Hepatic stellate cell (primary cell): ENCODE measurements at regions not wholly inside any gene's neighbourhood (a gene's known extent, or its start where the extent isn't known, plus 50 kb on each side); places are given as distances from the start of the nearest gene placed in this dataset.
"Not testable (repeated sequence)": the region's sequence is repeated elsewhere in the genome, so short reads cannot be mapped to it uniquely, and the experiment has no call there.

Experiments
- DNase-seq: peaks from one replicate; pipeline ENCODE4 v3.0.0; 2011; ENCODE audit warnings: low spot score

GRCh38 chr14:86196471-86196870 lies 666.5 kb downstream of the FLRT2 start:
- no peak for DNase-seq

- DNase-seq: no peak
Measured at GRCh38 chr14:86193756-86194155, 663.8 kb downstream of the FLRT2 start.

- no peak for DNase-seq
Measured at GRCh38 chr14:86179980-86180379, 650.0 kb downstream of the FLRT2 start.

GRCh38 chr14:86168371-86168770 lies 638.4 kb downstream of the FLRT2 start:
- DNase-seq: no peak

GRCh38 chr14:86166541-86166940 lies 636.6 kb downstream of the FLRT2 start:
- no peak for DNase-seq

GRCh38 chr14:86153480-86153879 lies 623.5 kb downstream of the FLRT2 start:
- no peak for DNase-seq

GRCh38 chr14:86143248-86143647 lies 613.3 kb downstream of the FLRT2 start:
- DNase-seq: no peak

GRCh38 chr14:86141966-86142365 lies 612.0 kb downstream of the FLRT2 start:
- DNase-seq: no peak

- DNase-seq: no peak
Measured at GRCh38 chr14:86129426-86129825, 599.5 kb downstream of the FLRT2 start.

GRCh38 chr14:86124328-86124727 lies 594.4 kb downstream of the FLRT2 start:
- DNase-seq: no peak

- no peak for DNase-seq
Measured at GRCh38 chr14:86115972-86116371, 586.0 kb downstream of the FLRT2 start.

GRCh38 chr14:86110871-86111270 lies 580.9 kb downstream of the FLRT2 start:
- not testable (repeated sequence) for DNase-seq

GRCh38 chr14:86104691-86105265 lies 574.8 kb downstream of the FLRT2 start:
- no peak for DNase-seq

- DNase-seq: no peak
Measured at GRCh38 chr14:86094512-86094911, 564.6 kb downstream of the FLRT2 start.

- no peak for DNase-seq
Measured at GRCh38 chr14:86091811-86092210, 561.9 kb downstream of the FLRT2 start.

GRCh38 chr14:86088156-86088555 lies 558.2 kb downstream of the FLRT2 start:
- DNase-seq: no peak

- DNase-seq: no peak
Measured at GRCh38 chr14:86087377-86087776, 557.4 kb downstream of the FLRT2 start.

GRCh38 chr14:86086962-86087361 lies 557.0 kb downstream of the FLRT2 start:
- no peak for DNase-seq

GRCh38 chr14:86084097-86084496 lies 554.2 kb downstream of the FLRT2 start:
- DNase-seq: no peak

- DNase-seq: no peak
Measured at GRCh38 chr14:86083616-86084015, 553.7 kb downstream of the FLRT2 start.

GRCh38 chr14:86072116-86072894 lies 542.4 kb downstream of the FLRT2 start:
- no peak for DNase-seq

- DNase-seq: no peak
Measured at GRCh38 chr14:86066651-86067050, 536.7 kb downstream of the FLRT2 start.

- no peak for DNase-seq
Measured at GRCh38 chr14:86065407-86065806, 535.5 kb downstream of the FLRT2 start.

- DNase-seq: not testable (repeated sequence)
Measured at GRCh38 chr14:86064595-86064994, 534.7 kb downstream of the FLRT2 start.
